IPS-11a (cell line): ENCODE measurements at regions not wholly inside any gene's neighbourhood (a gene's known extent, or its start where the extent isn't known, plus 50 kb on each side); places are given as distances from the start of the nearest gene placed in this dataset.
A peak's percentile ranks its signal among the peaks of the same experiment; 100 is the strongest.
"Not testable (repeated sequence)": the region's sequence is repeated elsewhere in the genome, so short reads cannot be mapped to it uniquely, and the experiment has no call there.

Experiments used
- H3K4me3 ChIP-seq: one replicate; pipeline ENCODE4 v1.5.1; 2013; ENCODE audit warnings: low read depth, low read length, control low read depth

- H3K4me3 ChIP-seq = no peak overlapping the region
Observed at GRCh38 chr14:40760704-40761103, 846.0 kb upstream of the LRFN5 start.

GRCh38 chr14:40758076-40758475 lies 848.6 kb upstream of the LRFN5 start:
- H3K4me3 ChIP-seq = no peak overlapping the region

- H3K4me3 ChIP-seq = no peak overlapping the region
Observed at GRCh38 chr14:40757376-40757950, 849.2 kb upstream of the LRFN5 start.

GRCh38 chr14:40733206-40733605 lies 873.5 kb upstream of the LRFN5 start:
- no peak overlapping the region for H3K4me3 ChIP-seq

GRCh38 chr14:40727107-40727506 lies 879.6 kb upstream of the LRFN5 start:
- H3K4me3 ChIP-seq = no peak overlapping the region

- H3K4me3 ChIP-seq = no peak overlapping the region
Observed at GRCh38 chr14:40713387-40713786, 893.3 kb upstream of the LRFN5 start.

- H3K4me3 ChIP-seq = no peak overlapping the region
Observed at GRCh38 chr14:40697231-40697630, 909.4 kb upstream of the LRFN5 start.

- no peak overlapping the region for H3K4me3 ChIP-seq
Observed at GRCh38 chr14:40694023-40694422, 912.7 kb upstream of the LRFN5 start.

- no peak overlapping the region for H3K4me3 ChIP-seq
Observed at GRCh38 chr14:40691066-40691465, 915.6 kb upstream of the LRFN5 start.

- H3K4me3 ChIP-seq = no peak overlapping the region
Observed at GRCh38 chr14:40685764-40686163, 920.9 kb upstream of the LRFN5 start.

- H3K4me3 ChIP-seq = no peak overlapping the region
Observed at GRCh38 chr14:40684328-40684727, 922.3 kb upstream of the LRFN5 start.

GRCh38 chr14:40682131-40682913 lies 924.4 kb upstream of the LRFN5 start:
- H3K4me3 ChIP-seq = no peak overlapping the region

GRCh38 chr14:40679256-40679655 lies 927.4 kb upstream of the LRFN5 start:
- no peak overlapping the region for H3K4me3 ChIP-seq

- H3K4me3 ChIP-seq = not testable (repeated sequence)
Observed at GRCh38 chr14:40677206-40677605, 929.5 kb upstream of the LRFN5 start.

GRCh38 chr14:40674502-40674901 lies 932.2 kb upstream of the LRFN5 start:
- H3K4me3 ChIP-seq = no peak overlapping the region

GRCh38 chr14:40656311-40656710 lies 950.4 kb upstream of the LRFN5 start:
- no peak overlapping the region for H3K4me3 ChIP-seq

GRCh38 chr14:40652089-40652691 lies 954.5 kb upstream of the LRFN5 start:
- no peak overlapping the region for H3K4me3 ChIP-seq

GRCh38 chr14:40630471-40630870 lies 976.2 kb upstream of the LRFN5 start:
- H3K4me3 ChIP-seq = no peak overlapping the region

- H3K4me3 ChIP-seq = peak overlapping the region; percentile 25
Observed at GRCh38 chr14:40629551-40630137, 977.0 kb upstream of the LRFN5 start.

- H3K4me3 ChIP-seq = no peak overlapping the region
Observed at GRCh38 chr14:40629144-40629543, 977.5 kb upstream of the LRFN5 start.

- H3K4me3 ChIP-seq = no peak overlapping the region
Observed at GRCh38 chr14:40623643-40624042, 983.0 kb upstream of the LRFN5 start.
